Ovary (tissue), 7 donors: ENCODE measurements at regions not wholly inside any gene's neighbourhood (a gene's known extent, or its start where the extent isn't known, plus 50 kb on each side); places are given as distances from the start of the nearest gene placed in this dataset.

Experiments used
- DNase-seq, 5 donors: peaks; one replicate each; pipeline ENCODE4 v3.0.0-alpha.2; 2019 to 2020
- H3K27ac ChIP-seq, 2 donors: fragments of 200-600 bp; one replicate each; pipeline versions ENCODE4 v1.5.1 to v1.8.0; 2019 to 2022
- H3K27me3 ChIP-seq: fragments of 200-600 bp; one replicate; pipeline ENCODE4 v1.8.0; 2022
- H3K36me3 ChIP-seq: fragments of 200-600 bp; sonication (generic); one replicate; pipeline ENCODE4 v1.5.1; 2019
- H3K4me1 ChIP-seq: one replicate; pipeline ENCODE4 v1.8.1; 2013; ENCODE audit warnings: mild to moderate bottlenecking, moderate library complexity; ENCODE audit not compliant: insufficient read depth
- H3K4me3 ChIP-seq: fragments of 200-600 bp; sonication (generic); one replicate; pipeline ENCODE4 v1.5.1; 2017
- H3K9me3 ChIP-seq, 2 donors: fragments of 200-600 bp in 1 of 2; sonication (generic) in 1 of 2; one replicate each; pipeline versions ENCODE4 v1.5.1 to v1.8.1; 2013 to 2019; ENCODE audit warnings: mild to moderate bottlenecking in 1 of 2, moderate library complexity in 1 of 2
- EP300 ChIP-seq: sonication (generic); formaldehyde crosslinking; IDR thresholded peaks from one replicate; pipeline ENCODE4 v1.6.1; 2017; ENCODE audit warnings: antibody characterized with exemption
- POLR2A ChIP-seq: fragments of 450-650 bp; IDR thresholded peaks from one replicate; pipeline ENCODE4 v1.6.1; 2017; ENCODE audit warnings: antibody characterized with exemption, mild to moderate bottlenecking, moderate library complexity
- WGBS, 3 donors: extraction: QIAGEN DNeasy Blood & Tissue Kit in 1 of 3; methylation state at CpG; one replicate each; pipeline versions ENCODE4 v1.1.5 to v1.1.7; 2013 to 2017; 5-methylcytosine and 5-hydroxymethylcytosine counted together
- intact Hi-C, 4 donors: fragments of 100-400 bp; cut with DNase I; formaldehyde crosslinking; loops; one replicate each; pipeline versions ENCODE4 v1.11.0 to v1.15.1; 2022 to 2023
- TF ChIP-seq, protein P1 (sequence below), 3 donors: fragments of 450-650 bp in 2 of 3; fragments of 200-600 bp in 1 of 3; IDR thresholded peaks; one replicate each; pipeline versions ENCODE4 v1.5.1 to v1.8.0; 2016 to 2022; ENCODE audit warnings: antibody characterized with exemption in 3 of 3, mild to moderate bottlenecking in 1 of 3
- donor health status: DM: no; HTN: no; CAD: no; lungs with moderate emphysema.
- donor health status: DM: no; HTN: no; CAD: no.
- donor health status: Bipolar disorder and iron deficiency.
- donor health status: DM: no; HTN: no; CAD: no.
- donor health status: DM: yes; HTN: yes; CAD: no.

DNA sequence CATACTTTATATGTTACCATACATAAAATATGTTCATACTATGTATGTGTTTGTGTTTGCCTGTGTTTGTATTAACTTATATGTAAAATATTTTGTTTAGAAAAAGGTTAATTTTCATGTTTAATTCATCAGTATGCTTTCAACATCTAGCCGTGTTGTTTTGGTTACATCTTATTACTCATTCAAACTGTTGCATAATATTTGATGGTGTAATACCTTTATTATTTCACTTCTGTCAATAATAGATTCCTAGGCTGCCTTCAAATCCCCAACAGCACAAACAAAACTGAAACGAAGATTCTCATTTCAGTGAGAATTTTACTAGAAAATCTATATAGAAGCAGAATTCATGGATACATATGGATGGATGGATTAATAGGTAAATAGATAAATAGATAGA is 462.3 kb upstream of the ADGRL3 start:
- no peaks in the 10 kb centered on the region for H3K9me3 ChIP-seq
- no peak overlapping the region for H3K4me3 ChIP-seq
- 25 to 34% (median 26%) methylated on average over 2 of the region's 2 CpGs for WGBS, 3 donors

DNA sequence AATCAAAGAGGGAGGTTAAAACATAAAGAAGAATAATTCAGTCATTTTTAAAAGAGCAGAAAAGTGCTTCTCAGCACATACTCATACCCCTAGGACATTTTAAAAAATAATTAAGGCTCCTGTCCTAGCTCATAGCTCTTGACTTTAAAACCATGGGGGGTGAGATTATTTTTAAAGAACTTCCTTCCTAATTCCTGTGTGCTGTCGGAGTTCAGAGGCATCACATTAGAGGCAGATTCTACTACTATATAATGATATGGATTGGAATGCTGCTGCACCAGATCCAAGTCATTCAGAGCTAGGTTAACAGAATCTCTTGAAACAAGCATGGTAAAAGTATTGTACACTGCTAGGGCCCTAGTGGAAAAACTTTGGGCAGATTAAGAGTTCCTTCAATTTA is 456.5 kb upstream of the ADGRL3 start:
- Histone ChIP-seq H3K27ac (no peak overlapping the region), H3K4me3 (no peak overlapping the region), H3K36me3 (no peaks in the 10 kb centered on the region), H3K9me3 (no peaks in the 10 kb centered on the region), H3K4me1 (no peaks in the 10 kb centered on the region), H3K27me3 (no peaks in the 10 kb centered on the region)
- TF ChIP-seq, protein P1, sequence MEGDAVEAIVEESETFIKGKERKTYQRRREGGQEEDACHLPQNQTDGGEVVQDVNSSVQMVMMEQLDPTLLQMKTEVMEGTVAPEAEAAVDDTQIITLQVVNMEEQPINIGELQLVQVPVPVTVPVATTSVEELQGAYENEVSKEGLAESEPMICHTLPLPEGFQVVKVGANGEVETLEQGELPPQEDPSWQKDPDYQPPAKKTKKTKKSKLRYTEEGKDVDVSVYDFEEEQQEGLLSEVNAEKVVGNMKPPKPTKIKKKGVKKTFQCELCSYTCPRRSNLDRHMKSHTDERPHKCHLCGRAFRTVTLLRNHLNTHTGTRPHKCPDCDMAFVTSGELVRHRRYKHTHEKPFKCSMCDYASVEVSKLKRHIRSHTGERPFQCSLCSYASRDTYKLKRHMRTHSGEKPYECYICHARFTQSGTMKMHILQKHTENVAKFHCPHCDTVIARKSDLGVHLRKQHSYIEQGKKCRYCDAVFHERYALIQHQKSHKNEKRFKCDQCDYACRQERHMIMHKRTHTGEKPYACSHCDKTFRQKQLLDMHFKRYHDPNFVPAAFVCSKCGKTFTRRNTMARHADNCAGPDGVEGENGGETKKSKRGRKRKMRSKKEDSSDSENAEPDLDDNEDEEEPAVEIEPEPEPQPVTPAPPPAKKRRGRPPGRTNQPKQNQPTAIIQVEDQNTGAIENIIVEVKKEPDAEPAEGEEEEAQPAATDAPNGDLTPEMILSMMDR (IDR thresholded peaks at IDR 0.05) = no peak
- TF ChIP-seq POLR2A (no peak), EP300 (no peak)
- 69 to 79% (median 77%) methylated on average over 1 of the region's 1 CpG for WGBS, 3 donors
- intact Hi-C loops = no loop called here
- DNase-seq = no peak

More for the DNA sequence above, 462.3 kb upstream of the ADGRL3 start:
- DNase-seq = no peak
- intact Hi-C loops = no loop called here
- Histone ChIP-seq H3K27ac (no peak overlapping the region), H3K27me3 (no peaks in the 10 kb centered on the region), H3K36me3 (no peaks in the 10 kb centered on the region), H3K4me1 (no peaks in the 10 kb centered on the region)
- TF ChIP-seq POLR2A (no peak), EP300 (no peak)
- TF ChIP-seq, protein P1 (IDR thresholded peaks at IDR 0.05) = no peak

DNA sequence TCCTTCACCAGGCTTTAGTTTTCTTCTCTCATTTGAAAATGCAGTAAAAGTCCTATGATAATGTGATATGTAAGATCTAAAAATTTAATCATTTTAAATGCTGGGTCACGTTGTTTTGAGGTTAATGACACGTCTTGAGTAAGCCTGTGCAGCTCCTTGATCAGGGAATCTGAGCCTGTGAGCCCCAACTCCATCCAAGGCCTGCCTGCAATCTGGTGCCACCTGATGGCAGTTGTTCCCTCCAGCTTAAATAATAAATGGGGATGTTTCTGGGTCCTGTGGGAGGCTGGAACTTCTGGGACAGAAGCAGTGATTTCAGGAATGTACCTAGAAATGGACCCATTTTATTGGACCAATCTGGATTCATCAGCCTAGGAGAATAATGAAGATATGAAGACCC is 455.4 kb upstream of the ADGRL3 start:
- H3K27ac ChIP-seq = no peak overlapping the region
- H3K4me3 ChIP-seq = no peak overlapping the region
- intact Hi-C loops = no loop called here
- no peaks in the 10 kb centered on the region for H3K36me3 ChIP-seq
- H3K4me1 ChIP-seq = no peaks in the 10 kb centered on the region
- no peak for DNase-seq
- no peaks in the 10 kb centered on the region for H3K27me3 ChIP-seq
- no peaks in the 10 kb centered on the region for H3K9me3 ChIP-seq
- WGBS, 3 donors = 54 to 65% (median 60%) methylated on average over 2 of the region's 2 CpGs
- TF ChIP-seq, protein P1 (IDR thresholded peaks at IDR 0.05) = no peak
- TF ChIP-seq EP300 = no peak
- TF ChIP-seq POLR2A = no peak

DNA sequence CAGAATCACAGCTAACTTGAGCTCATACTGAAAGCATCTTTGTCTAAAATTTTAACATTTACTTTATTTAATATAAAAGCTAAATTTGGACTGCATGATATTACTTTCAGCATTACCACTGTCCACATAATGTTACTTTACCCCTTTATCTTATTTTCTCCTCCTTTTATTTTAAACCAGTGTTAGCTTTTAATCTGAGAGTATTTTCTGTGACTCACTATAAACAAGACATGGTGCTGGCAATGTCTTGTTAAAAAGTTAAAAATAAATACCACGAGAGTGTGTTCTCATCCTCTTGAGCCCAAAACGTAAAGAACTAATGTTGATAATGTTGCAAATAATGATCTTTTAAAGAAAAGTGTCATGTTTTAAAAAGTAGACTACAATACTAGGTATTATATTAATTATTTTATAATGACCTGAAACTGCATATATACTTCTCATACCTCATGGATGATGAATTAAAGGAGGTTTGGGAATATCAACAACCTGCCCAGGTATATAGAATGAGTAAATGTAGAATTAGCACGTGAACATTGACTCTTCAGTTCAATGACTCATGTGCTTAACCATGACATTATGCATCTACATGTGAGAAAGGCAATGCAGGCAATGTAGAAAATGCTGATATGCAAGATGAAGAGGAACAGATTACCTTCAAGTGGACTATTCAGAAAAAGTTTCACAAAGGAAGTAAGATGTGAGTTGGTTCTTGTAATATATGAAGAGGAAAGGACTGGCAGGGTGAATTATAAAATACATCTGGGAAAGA is 454.1 kb upstream of the ADGRL3 start:
- TF ChIP-seq POLR2A = no peak
- TF ChIP-seq EP300 = no peak
- TF ChIP-seq, protein P1 (IDR thresholded peaks at IDR 0.05) = no peak
- no peak for DNase-seq
- Histone ChIP-seq H3K27ac (no peak overlapping the region), H3K27me3 (no peaks in the 10 kb centered on the region), H3K9me3 (no peaks in the 10 kb centered on the region), H3K4me3 (no peak overlapping the region), H3K4me1 (no peaks in the 10 kb centered on the region), H3K36me3 (no peaks in the 10 kb centered on the region)
- intact Hi-C loops = no loop called here
- 33 to 56% (median 35%) methylated on average over 3 of the region's 3 CpGs for WGBS, 3 donors
